ENCODE measurements at regions not wholly inside any gene's neighbourhood (a gene's known extent, or its start where the extent isn't known, plus 50 kb on each side); places are given as distances from the start of the nearest gene placed in this dataset.

- DNase-seq (ENCODE audit: low read depth, low spot score) = no peak
- no peak for TF ChIP-seq CTCF (IDR thresholded peaks at IDR 0.05; ENCODE audit: low read depth, low read length)
- in situ Hi-C loops (cut with HindIII; ENCODE audit: low sequenced_read_pairs) = no loop called here
- no peak overlapping the region for H3K4me3 ChIP-seq (ENCODE audit: low read depth, low read length)
These were observed 146.4 kb upstream of the ZNF32 start for GRCh38 chr10:43795093-43795492.

- H3K4me3 ChIP-seq (ENCODE audit: low read depth, low read length) = no peak overlapping the region
- in situ Hi-C loops (cut with HindIII; ENCODE audit: low sequenced_read_pairs) = no loop called here
- TF ChIP-seq CTCF (IDR thresholded peaks at IDR 0.05; ENCODE audit: low read depth, low read length) = no peak
- DNase-seq (ENCODE audit: low read depth, low spot score) = no peak
These were observed 145.6 kb upstream of the ZNF32 start for GRCh38 chr10:43794181-43794815.

- in situ Hi-C loops (cut with HindIII; ENCODE audit: low sequenced_read_pairs) = no loop called here
- H3K4me3 ChIP-seq (ENCODE audit: low read depth, low read length) = no peak overlapping the region
- TF ChIP-seq CTCF (IDR thresholded peaks at IDR 0.05; ENCODE audit: low read depth, low read length) = no peak
- DNase-seq (ENCODE audit: low read depth, low spot score) = no peak
These were observed 145.0 kb upstream of the ZNF32 start for GRCh38 chr10:43793704-43794103.

GRCh38 chr10:43790147-43790546, 141.5 kb upstream of the ZNF32 start:
- in situ Hi-C loops (cut with HindIII; ENCODE audit: low sequenced_read_pairs) = no loop called here
- no peak overlapping the region for H3K4me3 ChIP-seq (ENCODE audit: low read depth, low read length)
- DNase-seq (ENCODE audit: low read depth, low spot score) = no peak
- no peak for TF ChIP-seq CTCF (IDR thresholded peaks at IDR 0.05; ENCODE audit: low read depth, low read length)

GRCh38 chr10:43785252-43785651, 136.6 kb upstream of the ZNF32 start:
- H3K4me3 ChIP-seq (ENCODE audit: low read depth, low read length) = no peak overlapping the region
- no peak for TF ChIP-seq CTCF (IDR thresholded peaks at IDR 0.05; ENCODE audit: low read depth, low read length)
- in situ Hi-C loops (cut with HindIII; ENCODE audit: low sequenced_read_pairs) = no loop called here
- DNase-seq (ENCODE audit: low read depth, low spot score) = no peak

GRCh38 chr10:43782814-43783213, 134.1 kb upstream of the ZNF32 start:
- DNase-seq (ENCODE audit: low read depth, low spot score) = no peak
- no peak overlapping the region for H3K4me3 ChIP-seq (ENCODE audit: low read depth, low read length)
- no peak for TF ChIP-seq CTCF (IDR thresholded peaks at IDR 0.05; ENCODE audit: low read depth, low read length)
- in situ Hi-C loops (cut with HindIII; ENCODE audit: low sequenced_read_pairs) = no loop called here
